ENCODE measurements at regions not wholly inside any gene's neighbourhood (a gene's known extent, or its start where the extent isn't known, plus 50 kb on each side); places are given as distances from the start of the nearest gene placed in this dataset.

GRCh38 chr2:225891013-225891412, 491.5 kb downstream of the NYAP2 start:
- TF ChIP-seq REST (IDR thresholded peaks at IDR 0.05) (no peak), CTCF (IDR thresholded peaks at IDR 0.05) (no peak), POLR2A (IDR thresholded peaks at IDR 0.05; ENCODE audit: low read length) (no peak), EP300 (IDR thresholded peaks at IDR 0.05) (no peak), RAD21 (conservative IDR thresholded peaks at IDR 0.05 in 1 of 2, IDR thresholded peaks at IDR 0.05 in 1 of 2) (no peak), HDAC2 (IDR thresholded peaks at IDR 0.05) (no peak), KDM5A (IDR thresholded peaks at IDR 0.05) (no peak), USF2 (IDR thresholded peaks at IDR 0.05) (no peak), BHLHE40 (IDR thresholded peaks at IDR 0.05; ENCODE audit: low read depth, low read length) (no peak), PHF8 (IDR thresholded peaks at IDR 0.05; ENCODE audit: borderline replicate concordance, low read depth) (no peak), SREBF2 (IDR thresholded peaks at IDR 0.05) (no peak)

Measured in A549 (cell line).